SU-DHL-6 (cell line): ENCODE measurements at regions not wholly inside any gene's neighbourhood (a gene's known extent, or its start where the extent isn't known, plus 50 kb on each side); places are given as distances from the start of the nearest gene placed in this dataset.

Source experiments
- H2AFZ ChIP-seq: fragments of 200-600 bp; sonication (generic); 2 replicates; pipeline ENCODE4 v1.6.1; 2014; ENCODE audit warnings: low read depth, mild to moderate bottlenecking, moderate library complexity, mixed read lengths, antibody characterized with exemption, low read length; ENCODE audit not compliant: severe bottlenecking
- H3F3A ChIP-seq: fragments of 200-600 bp; shearing (Covaris generic); 2 replicates; pipeline ENCODE4 v1.6.0; 2016; ENCODE audit warnings: antibody characterized with exemption, mild to moderate bottlenecking; ENCODE audit not compliant: insufficient read depth
- H3K27ac ChIP-seq: fragments of 200-600 bp; sonication (generic); 2 replicates; pipeline ENCODE4 v1.5.1; 2016; ENCODE audit warnings: low read depth, mild to moderate bottlenecking, low read length, moderate library complexity, mixed read lengths
- H3K27me3 ChIP-seq: fragments of 200-600 bp; sonication (generic), shearing (Covaris generic); 2 replicates; pipeline ENCODE4 v1.6.0; 2014; ENCODE audit warnings: mild to moderate bottlenecking, low read length
- H3K36me3 ChIP-seq: fragments of 200-600 bp; sonication (generic); 2 replicates; pipeline ENCODE4 v1.6.1; 2014; ENCODE audit warnings: mild to moderate bottlenecking, low read length, mixed read lengths
- H3K4me2 ChIP-seq: fragments of 300-600, 200-600 bp; shearing (Covaris generic), sonication (generic); 2 replicates; pipeline ENCODE4 v1.6.0; 2014; ENCODE audit warnings: low read length, low read depth, mild to moderate bottlenecking; ENCODE audit not compliant: poor library complexity, severe bottlenecking
- H3K4me3 ChIP-seq: fragments of 200-600 bp; sonication (generic); 2 replicates; pipeline ENCODE4 v1.5.1; 2014; ENCODE audit warnings: antibody characterized with exemption, low read length, mild to moderate bottlenecking, mixed read lengths; ENCODE audit not compliant: insufficient read depth, poor library complexity, severe bottlenecking
- H3K79me2 ChIP-seq: fragments of 200-600 bp; sonication (generic); 2 replicates; pipeline ENCODE4 v1.6.1; 2014; ENCODE audit warnings: mild to moderate bottlenecking, low read length, moderate library complexity; ENCODE audit not compliant: insufficient read depth
- H3K9ac ChIP-seq: fragments of 200-600 bp; sonication (generic); 2 replicates; pipeline ENCODE4 v1.7.0; 2014; ENCODE audit warnings: mild to moderate bottlenecking, low read length
- H3K9me2 ChIP-seq: fragments of 200-600 bp; sonication (generic); replicated peaks from 2 replicates; pipeline ENCODE4 v1.6.1; 2014; ENCODE audit warnings: low read length; ENCODE audit not compliant: insufficient read depth
- H3K9me3 ChIP-seq: fragments of 200-600 bp; sonication (generic); 2 replicates; pipeline ENCODE4 v1.6.1; 2014; ENCODE audit warnings: low read length, mixed read lengths; ENCODE audit not compliant: insufficient read depth
- H4K20me1 ChIP-seq: fragments of 200-600 bp; sonication (generic); 2 replicates; pipeline ENCODE4 v1.6.1; 2014; ENCODE audit warnings: low read depth, mild to moderate bottlenecking, antibody characterized with exemption, low read length, moderate library complexity, mixed read lengths
- CTCF ChIP-seq: fragments of 200-600 bp; sonication (generic); IDR thresholded peaks from one replicate; pipeline ENCODE4 v1.5.1; 2017; ENCODE audit warnings: antibody characterized with exemption, mild to moderate bottlenecking, low read length, moderate library complexity; ENCODE audit not compliant: insufficient read depth, poor library complexity, severe bottlenecking
- EZH2phosphoT487 ChIP-seq: fragments of 200-600 bp; sonication (generic), shearing (Covaris generic); conservative IDR thresholded peaks from 2 replicates; pipeline ENCODE4 v1.6.1; 2018; ENCODE audit warnings: mild to moderate bottlenecking, antibody characterized with exemption, low read length, moderate library complexity, mixed read lengths

- Histone ChIP-seq H3K4me3 (no peak overlapping the region), H3K4me2 (no peak overlapping the region), H3K9me3 (no peaks in the 10 kb centered on the region), H3K27ac (no peak overlapping the region), H3F3A (no peaks in the 10 kb centered on the region), H2AFZ (no peak overlapping the region), H3K9me2 (no peaks in the 10 kb centered on the region), H3K9ac (no peak overlapping the region), H3K79me2 (no peaks in the 10 kb centered on the region), H3K27me3 (no peaks in the 10 kb centered on the region), H3K36me3 (no peaks in the 10 kb centered on the region), H4K20me1 (no peaks in the 10 kb centered on the region)
- TF ChIP-seq CTCF, result no peak
- TF ChIP-seq EZH2phosphoT487, result no peak
Observed at GRCh38 chr12:124123296-124124000, 150.4 kb downstream of the ZNF664 start.

- Histone ChIP-seq H3K36me3 (no peaks in the 10 kb centered on the region), H3K9me3 (no peaks in the 10 kb centered on the region), H2AFZ (no peak overlapping the region), H3K9me2 (no peaks in the 10 kb centered on the region), H3F3A (no peaks in the 10 kb centered on the region), H3K27me3 (no peaks in the 10 kb centered on the region), H3K9ac (no peak overlapping the region), H3K27ac (no peak overlapping the region), H3K4me3 (no peak overlapping the region), H3K4me2 (no peak overlapping the region), H3K79me2 (no peaks in the 10 kb centered on the region), H4K20me1 (no peaks in the 10 kb centered on the region)
- TF ChIP-seq EZH2phosphoT487, result no peak
- no peak for TF ChIP-seq CTCF
Observed at GRCh38 chr12:124125203-124125871, 152.3 kb downstream of the ZNF664 start.

GRCh38 chr12:124126950-124127655 is 154.1 kb downstream of the ZNF664 start:
- TF ChIP-seq EZH2phosphoT487 (no peak), CTCF (no peak)
- H3K27ac ChIP-seq, result no peak overlapping the region
- H2AFZ ChIP-seq, result no peak overlapping the region
- no peaks in the 10 kb centered on the region for H3K36me3 ChIP-seq
- H3K4me2 ChIP-seq, result no peak overlapping the region
- H4K20me1 ChIP-seq, result no peaks in the 10 kb centered on the region
- no peak overlapping the region for H3K9ac ChIP-seq
- no peaks in the 10 kb centered on the region for H3K9me2 ChIP-seq
- no peaks in the 10 kb centered on the region for H3K9me3 ChIP-seq
- no peaks in the 10 kb centered on the region for H3K27me3 ChIP-seq
- H3K79me2 ChIP-seq, result no peaks in the 10 kb centered on the region
- no peak overlapping the region for H3K4me3 ChIP-seq
- no peaks in the 10 kb centered on the region for H3F3A ChIP-seq
